ENCODE measurements at regions not wholly inside any gene's neighbourhood (a gene's known extent, or its start where the extent isn't known, plus 50 kb on each side); places are given as distances from the start of the nearest gene placed in this dataset.

- no peak for TF ChIP-seq ZNF777 (CRISPR knock-in tag; IDR thresholded peaks at IDR 0.05)
- no peak for TF ChIP-seq ZSCAN29 (CRISPR knock-in tag; conservative IDR thresholded peaks at IDR 0.05)
- no peak for TF ChIP-seq RAD21 (CRISPR knock-in tag; IDR thresholded peaks at IDR 0.05)
- TF ChIP-seq MAFK (conservative IDR thresholded peaks at IDR 0.05 in 1 of 2, IDR thresholded peaks at IDR 0.05 in 1 of 2; ENCODE audit: low read length in 2 of 2) = no peak
- TF ChIP-seq, protein P1, sequence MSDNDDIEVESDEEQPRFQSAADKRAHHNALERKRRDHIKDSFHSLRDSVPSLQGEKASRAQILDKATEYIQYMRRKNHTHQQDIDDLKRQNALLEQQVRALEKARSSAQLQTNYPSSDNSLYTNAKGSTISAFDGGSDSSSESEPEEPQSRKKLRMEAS (IDR thresholded peaks at IDR 0.05) = no peak
- TF ChIP-seq FOSL1 (CRISPR knock-in tag; IDR thresholded peaks at IDR 0.05; ENCODE audit: borderline replicate concordance) = no peak
- TF ChIP-seq TEAD3 (CRISPR knock-in tag; optimal IDR thresholded peaks at IDR 0.05; ENCODE audit: borderline replicate concordance) = no peak
- no peak for TF ChIP-seq ZNF557 (CRISPR knock-in tag; IDR thresholded peaks at IDR 0.05)
- TF ChIP-seq RFX1 (IDR thresholded peaks at IDR 0.05) = no peak
- no peak for TF ChIP-seq TCF7L2 (IDR thresholded peaks at IDR 0.05; ENCODE audit: low read depth, low read length)
- no peak for TF ChIP-seq NFYB (CRISPR knock-in tag; IDR thresholded peaks at IDR 0.05)
- no peak for TF ChIP-seq SSRP1 (CRISPR knock-in tag; IDR thresholded peaks at IDR 0.05)
- TF ChIP-seq ATF1 (CRISPR knock-in tag; IDR thresholded peaks at IDR 0.05) = no peak
These were observed 159.2 kb upstream of the ALKAL2 start for GRCh38 chr2:446963-447530.

Measured in HepG2 (cell line).